Colonic mucosa (tissue), 4 donors: ENCODE measurements at regions not wholly inside any gene's neighbourhood (a gene's known extent, or its start where the extent isn't known, plus 50 kb on each side); places are given as distances from the start of the nearest gene placed in this dataset.

ENCODE experiments used
- DNase-seq: peaks from one replicate; pipeline ENCODE4 v3.0.0-alpha.2; 2020
- H3K27ac ChIP-seq: fragments of 200-600 bp; one replicate; pipeline ENCODE4 v1.8.0; 2021
- H3K27me3 ChIP-seq: fragments of 200-600 bp; one replicate; pipeline ENCODE4 v1.8.0; 2021
- H3K36me3 ChIP-seq: fragments of 200-600 bp; one replicate; pipeline ENCODE4 v1.8.0; 2021
- H3K4me1 ChIP-seq: fragments of 200-600 bp; one replicate; pipeline ENCODE4 v1.8.0; 2021; ENCODE audit warnings: mild to moderate bottlenecking
- H3K4me3 ChIP-seq: fragments of 200-600 bp; one replicate; pipeline ENCODE4 v1.8.0; 2021
- H3K9ac ChIP-seq, 2 donors: one replicate each; pipeline ENCODE4 v1.7.0; 2013; ENCODE audit warnings: control low read depth in 2 of 2, low read depth in 2 of 2, low read length in 2 of 2
- H3K9me3 ChIP-seq: fragments of 200-600 bp; one replicate; pipeline ENCODE4 v1.8.0; 2021
- intact Hi-C: fragments of 100-400 bp; cut with DNase I; formaldehyde crosslinking; loops from one replicate; pipeline ENCODE4 v1.14.1; 2022
- TF ChIP-seq, protein P1 (sequence below): fragments of 200-600 bp; IDR thresholded peaks from one replicate; pipeline ENCODE4 v1.8.0; 2022; ENCODE audit warnings: antibody characterized with exemption, mild to moderate bottlenecking
- donor health status: healthy.
- donor health status: DM: no; HTN: no; CAD: no.
- donor health status: DM: no; HTN: no; CAD: no.

DNA sequence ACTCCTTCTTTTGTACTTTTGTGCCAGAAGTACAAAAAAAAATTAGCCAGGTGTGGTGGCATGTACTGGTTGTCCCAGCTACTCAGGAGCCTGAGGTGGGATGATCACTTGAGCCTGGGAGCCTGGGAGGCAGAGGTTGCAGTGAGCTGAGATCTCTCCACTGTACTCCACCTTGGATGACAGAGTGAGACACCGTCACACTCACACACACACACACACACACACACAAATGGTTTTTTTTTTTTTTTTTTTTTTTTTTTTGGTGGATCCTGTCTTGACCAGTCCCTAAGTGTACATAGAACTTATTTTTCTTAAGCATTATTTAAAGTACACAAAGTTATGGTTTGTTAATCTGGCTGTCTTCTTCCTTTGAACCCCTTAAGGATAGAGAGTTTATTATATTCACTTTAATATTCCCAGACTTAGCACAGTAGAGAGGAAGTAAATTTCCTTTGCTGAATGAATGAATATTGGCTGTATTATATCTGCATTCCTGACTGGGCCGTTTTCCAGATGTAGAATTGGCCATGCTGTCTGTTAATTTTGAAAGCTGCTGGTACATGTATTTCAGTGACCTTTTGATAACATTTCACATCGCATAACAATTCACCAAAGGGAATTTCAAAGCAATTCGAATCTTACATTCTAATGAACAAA is 429.0 kb upstream of the ZNF608 start:
- Histone ChIP-seq H3K4me1 (no peaks in the 10 kb centered on the region), H3K9ac (no peak overlapping the region), H3K36me3 (no peaks in the 10 kb centered on the region), H3K27me3 (no peaks in the 10 kb centered on the region), H3K9me3 (no peaks in the 10 kb centered on the region), H3K4me3 (no peak overlapping the region), H3K27ac (peak overlapping the region; percentile 62)
- intact Hi-C loops = no loop called here
- TF ChIP-seq, protein P1, sequence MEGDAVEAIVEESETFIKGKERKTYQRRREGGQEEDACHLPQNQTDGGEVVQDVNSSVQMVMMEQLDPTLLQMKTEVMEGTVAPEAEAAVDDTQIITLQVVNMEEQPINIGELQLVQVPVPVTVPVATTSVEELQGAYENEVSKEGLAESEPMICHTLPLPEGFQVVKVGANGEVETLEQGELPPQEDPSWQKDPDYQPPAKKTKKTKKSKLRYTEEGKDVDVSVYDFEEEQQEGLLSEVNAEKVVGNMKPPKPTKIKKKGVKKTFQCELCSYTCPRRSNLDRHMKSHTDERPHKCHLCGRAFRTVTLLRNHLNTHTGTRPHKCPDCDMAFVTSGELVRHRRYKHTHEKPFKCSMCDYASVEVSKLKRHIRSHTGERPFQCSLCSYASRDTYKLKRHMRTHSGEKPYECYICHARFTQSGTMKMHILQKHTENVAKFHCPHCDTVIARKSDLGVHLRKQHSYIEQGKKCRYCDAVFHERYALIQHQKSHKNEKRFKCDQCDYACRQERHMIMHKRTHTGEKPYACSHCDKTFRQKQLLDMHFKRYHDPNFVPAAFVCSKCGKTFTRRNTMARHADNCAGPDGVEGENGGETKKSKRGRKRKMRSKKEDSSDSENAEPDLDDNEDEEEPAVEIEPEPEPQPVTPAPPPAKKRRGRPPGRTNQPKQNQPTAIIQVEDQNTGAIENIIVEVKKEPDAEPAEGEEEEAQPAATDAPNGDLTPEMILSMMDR = no peak
- no peak for DNase-seq

DNA sequence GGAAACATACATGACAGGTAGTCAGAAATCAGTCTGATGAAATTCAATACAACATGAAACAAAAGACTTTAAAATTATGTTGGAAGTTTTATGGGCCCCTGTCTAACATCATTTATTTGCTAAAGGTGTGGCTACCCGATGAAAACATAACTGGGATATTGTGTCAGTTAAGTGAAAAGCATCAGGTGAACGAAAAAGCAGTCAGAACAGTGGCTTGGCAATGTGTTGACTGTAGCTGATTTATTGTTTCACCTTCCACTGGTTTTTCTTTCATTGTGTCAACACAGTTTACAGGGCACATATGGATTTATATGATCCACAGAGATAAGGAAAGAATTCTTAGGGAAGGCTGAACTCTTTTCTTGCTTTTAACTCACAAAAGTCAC is 429.6 kb upstream of the ZNF608 start:
- Histone ChIP-seq H3K27ac (peak overlapping the region; percentile 62), H3K36me3 (no peaks in the 10 kb centered on the region), H3K27me3 (no peaks in the 10 kb centered on the region), H3K9me3 (no peaks in the 10 kb centered on the region), H3K4me1 (no peaks in the 10 kb centered on the region), H3K9ac (no peak overlapping the region), H3K4me3 (no peak overlapping the region)
- DNase-seq = peak; percentile 48
- TF ChIP-seq, protein P1 = no peak
- intact Hi-C loops = no loop called here

DNA sequence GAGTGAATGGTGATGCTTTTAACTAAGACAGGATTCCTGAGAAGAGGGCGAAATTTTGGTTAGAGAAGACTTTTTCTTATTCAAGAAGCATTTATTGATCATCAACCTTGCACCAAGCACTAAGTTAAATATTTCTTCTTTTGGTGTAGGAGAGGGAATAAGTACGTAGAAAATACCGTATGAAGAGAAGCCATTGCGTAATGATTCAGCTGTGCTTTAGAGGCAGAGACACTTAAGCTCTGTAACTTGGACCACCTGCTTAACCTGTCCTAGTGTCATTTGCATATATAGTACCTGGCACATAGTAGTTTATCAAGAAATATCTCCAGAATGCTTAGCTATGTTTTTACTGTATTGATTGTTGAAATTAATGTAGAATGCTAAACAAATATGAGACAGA is 430.9 kb upstream of the ZNF608 start:
- Histone ChIP-seq H3K27me3 (no peaks in the 10 kb centered on the region), H3K9ac (no peak overlapping the region), H3K27ac (no peak overlapping the region), H3K4me1 (no peaks in the 10 kb centered on the region), H3K36me3 (no peaks in the 10 kb centered on the region), H3K9me3 (no peaks in the 10 kb centered on the region), H3K4me3 (no peak overlapping the region)
- no peak for DNase-seq
- intact Hi-C loops = no loop called here
- TF ChIP-seq, protein P1 = no peak

DNA sequence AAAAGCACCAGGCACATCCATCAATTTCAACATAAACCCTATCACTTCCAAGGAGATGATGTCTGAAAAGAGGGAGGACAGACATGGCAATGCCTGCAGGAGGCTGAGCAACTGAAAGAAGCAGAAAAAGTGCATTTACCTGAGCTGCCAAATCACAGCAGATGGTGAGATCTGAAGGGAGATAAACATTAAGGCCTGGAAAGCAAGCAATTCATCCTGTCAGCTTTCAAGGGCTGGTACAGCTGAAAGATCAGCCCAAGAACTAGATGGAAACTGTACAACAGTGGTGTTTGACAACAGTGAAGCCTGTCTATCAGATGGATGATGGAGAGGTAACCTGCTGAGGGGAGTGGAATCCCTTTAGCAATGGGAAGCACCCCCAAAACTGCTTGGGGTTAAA is 433.2 kb upstream of the ZNF608 start:
- TF ChIP-seq, protein P1 = no peak

DNA sequence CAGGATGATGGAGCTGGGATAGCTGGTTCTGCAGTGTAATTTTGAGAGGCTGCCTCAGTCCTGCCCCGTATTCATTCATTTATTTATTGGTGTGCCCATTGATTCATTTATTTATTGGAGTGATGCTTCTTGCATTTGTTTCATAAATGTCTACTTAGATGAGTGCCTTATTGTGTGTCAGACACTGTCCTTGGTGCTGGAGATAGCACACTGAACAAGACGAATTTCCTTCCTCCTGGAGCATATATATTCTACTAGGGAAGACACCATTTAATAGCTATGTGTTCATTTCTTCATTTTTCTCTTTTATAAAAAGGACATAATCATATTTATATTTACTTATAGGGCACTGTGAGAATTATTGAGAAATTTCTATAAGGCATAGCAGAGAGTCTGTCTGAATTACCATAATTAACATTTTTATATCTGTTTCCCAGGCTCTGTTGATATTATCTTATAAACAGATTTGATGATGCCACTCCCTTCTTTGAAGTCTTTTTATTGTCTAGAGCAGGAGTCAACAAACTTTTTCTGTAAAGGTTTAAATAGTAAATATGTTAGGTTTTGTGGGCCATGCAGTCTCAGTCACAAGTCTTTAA is 433.9 kb upstream of the ZNF608 start:
- Histone ChIP-seq H3K9ac (no peak overlapping the region), H3K27ac (no peak overlapping the region), H3K36me3 (no peaks in the 10 kb centered on the region), H3K4me3 (no peak overlapping the region), H3K9me3 (no peaks in the 10 kb centered on the region), H3K4me1 (no peaks in the 10 kb centered on the region), H3K27me3 (no peaks in the 10 kb centered on the region)
- intact Hi-C loops = no loop called here
- TF ChIP-seq, protein P1 = no peak
- DNase-seq = no peak

More for the DNA sequence above, 433.2 kb upstream of the ZNF608 start:
- H3K27me3 ChIP-seq = no peaks in the 10 kb centered on the region
- no peak overlapping the region for H3K4me3 ChIP-seq
- no peak overlapping the region for H3K27ac ChIP-seq
- H3K36me3 ChIP-seq = no peaks in the 10 kb centered on the region
- no peaks in the 10 kb centered on the region for H3K9me3 ChIP-seq
- no peak overlapping the region for H3K9ac ChIP-seq
- DNase-seq = no peak
- H3K4me1 ChIP-seq = no peaks in the 10 kb centered on the region
- intact Hi-C loops = no loop called here
